A673 (cell line): ENCODE measurements at regions not wholly inside any gene's neighbourhood (a gene's known extent, or its start where the extent isn't known, plus 50 kb on each side); places are given as distances from the start of the nearest gene placed in this dataset.

Source experiments
- CTCF ChIP-seq: fragments of 300-800, 200-600 bp; sonication (generic); conservative IDR thresholded peaks from 2 replicates; pipeline ENCODE4 v1.5.1; 2017; ENCODE audit warnings: low read depth, mild to moderate bottlenecking, antibody characterized with exemption, low read length, moderate library complexity, mixed read lengths
- EZH2 ChIP-seq: fragments of 200-600 bp; sonication (generic); IDR thresholded peaks from 2 replicates; pipeline ENCODE4 v1.6.1; 2017; ENCODE audit warnings: borderline replicate concordance, low read depth, mild to moderate bottlenecking, mixed read lengths, antibody characterized with exemption, low read length; ENCODE audit not compliant: poor library complexity, severe bottlenecking

DNA sequence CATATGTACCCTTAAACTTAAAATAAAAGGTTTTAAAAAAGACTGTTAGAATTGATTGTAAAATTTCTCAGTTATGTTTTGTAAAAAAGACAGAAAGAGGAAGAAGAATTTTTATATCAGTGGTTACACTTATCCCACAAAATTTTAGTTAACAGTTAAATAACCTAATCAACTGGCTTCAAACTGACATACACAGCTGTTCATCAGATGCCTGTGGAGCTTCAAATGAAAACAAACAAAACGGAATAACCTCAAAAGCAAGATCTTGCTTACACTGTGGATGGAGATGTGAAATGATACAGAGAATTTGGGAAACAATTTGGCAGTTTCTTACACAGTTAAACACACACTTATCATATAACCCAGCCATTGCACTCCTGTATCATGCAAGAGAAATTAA is 521.0 kb downstream of the ETS1 start:
- TF ChIP-seq CTCF (no peak), EZH2 (no peak)
